NCI-H2029 (cell line): ENCODE measurements at regions not wholly inside any gene's neighbourhood (a gene's known extent, or its start where the extent isn't known, plus 50 kb on each side); places are given as distances from the start of the nearest gene placed in this dataset.

ENCODE experiments used
- DNase-seq: peaks from one replicate; lab custom pipeline; 2025; lab: John Stamatoyannopoulos, UW

DNA sequence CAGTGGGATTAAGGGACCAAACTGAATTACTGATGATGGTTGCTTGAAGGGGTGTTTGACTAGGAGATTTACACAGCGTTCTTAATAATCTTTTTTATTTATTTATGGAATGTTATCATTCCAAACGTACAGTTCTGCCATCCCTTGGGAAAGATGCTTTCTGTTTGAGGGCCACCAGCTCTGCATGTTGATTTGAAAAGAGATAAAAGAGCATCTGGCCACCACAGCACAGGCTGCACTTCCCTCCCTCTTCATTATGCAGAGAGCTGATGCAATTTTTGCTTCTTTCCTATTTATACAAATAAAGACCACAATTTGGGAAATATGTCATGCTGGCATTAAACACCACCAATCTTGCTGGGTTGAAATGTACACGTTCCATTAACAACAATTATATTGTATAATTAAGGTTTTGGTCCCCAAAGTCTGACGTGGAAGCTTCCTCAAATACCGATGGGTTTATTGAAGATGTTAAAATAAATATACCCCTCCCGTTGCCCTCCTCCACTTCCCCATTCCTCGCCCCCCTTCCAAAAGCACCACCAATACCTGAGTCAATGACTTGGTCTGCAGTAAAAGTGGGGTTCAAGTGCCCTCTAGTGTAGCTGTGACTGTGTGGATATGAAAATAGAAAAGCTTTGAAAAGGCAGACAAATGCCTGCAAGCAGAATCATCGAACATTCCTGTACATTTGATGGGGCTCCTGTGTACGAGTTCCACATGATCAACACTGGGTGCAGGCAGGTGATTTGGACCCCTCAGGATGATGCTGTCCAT is 211.9 kb downstream of the HRH4 start:
- DNase-seq: no peak

DNA sequence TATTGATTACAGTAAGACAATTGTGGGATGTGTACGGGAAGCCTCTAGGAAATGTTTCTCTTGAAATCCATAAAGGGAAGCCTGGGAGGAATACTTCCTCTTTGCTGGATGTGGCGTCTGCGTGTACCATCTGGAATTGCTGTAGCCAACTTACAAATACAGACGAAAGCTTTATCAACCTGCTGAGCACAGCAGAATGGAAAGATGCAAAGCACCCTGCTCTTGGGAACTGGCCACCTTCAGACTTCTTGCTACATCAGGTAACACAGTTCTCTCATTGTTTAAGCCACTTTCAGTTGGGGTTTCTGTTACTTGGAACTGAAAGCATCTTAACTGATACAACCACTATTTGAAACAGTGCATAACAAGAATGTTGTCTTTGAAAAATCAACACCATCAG is 213.8 kb downstream of the HRH4 start:
- DNase-seq: no peak

GRCh38 chr18:24674605-24675004 is 214.2 kb downstream of the HRH4 start:
- no peak for DNase-seq

- no peak for DNase-seq
Measured at GRCh38 chr18:24677011-24677410, 216.6 kb downstream of the HRH4 start.

- no peak for DNase-seq
Measured at GRCh38 chr18:24678107-24678506, 217.7 kb downstream of the HRH4 start.

DNA sequence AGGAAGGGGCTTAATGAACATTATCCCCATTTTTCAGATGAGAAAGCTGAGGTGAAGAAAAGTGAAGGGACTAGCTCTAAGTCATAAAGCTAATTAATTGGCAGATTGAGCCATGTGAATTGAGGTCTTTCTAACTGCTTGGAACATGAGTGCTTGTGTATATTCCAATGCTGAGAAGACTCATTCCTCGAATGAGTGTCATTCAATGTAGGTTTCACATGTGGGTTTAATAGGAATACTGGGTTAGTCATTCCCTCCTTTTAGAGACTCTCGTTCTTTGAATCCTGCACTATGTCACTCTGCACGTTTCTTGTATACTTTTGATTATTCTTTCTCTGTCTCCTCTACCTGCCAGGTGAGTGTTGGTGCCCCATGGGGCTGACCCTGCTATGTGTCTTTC is 218.2 kb downstream of the HRH4 start:
- no peak for DNase-seq

- no peak for DNase-seq
Measured at GRCh38 chr18:24679062-24679461, 218.6 kb downstream of the HRH4 start.

DNA sequence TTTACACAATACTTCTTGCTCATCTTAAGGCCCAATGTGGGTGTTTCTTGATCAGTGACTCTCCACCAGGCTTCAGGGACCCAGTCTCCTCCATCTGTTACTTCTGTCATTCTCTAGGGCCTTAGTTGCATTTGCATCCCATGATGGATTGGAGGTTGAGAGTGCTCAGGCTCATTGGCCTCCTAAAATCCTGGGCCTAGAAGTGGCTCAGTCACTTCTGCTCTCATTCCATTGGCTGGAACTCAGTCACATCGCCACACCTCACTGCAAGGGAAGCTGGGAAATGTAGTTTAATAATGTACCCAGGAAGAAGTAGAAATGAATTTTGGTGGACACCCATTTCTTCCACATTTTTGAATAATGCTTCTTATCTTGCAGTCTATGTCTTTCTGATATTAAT is 223.5 kb downstream of the HRH4 start:
- DNase-seq: no peak

GRCh38 chr18:24685254-24685959 is 225.0 kb downstream of the HRH4 start:
- DNase-seq: no peak

DNA sequence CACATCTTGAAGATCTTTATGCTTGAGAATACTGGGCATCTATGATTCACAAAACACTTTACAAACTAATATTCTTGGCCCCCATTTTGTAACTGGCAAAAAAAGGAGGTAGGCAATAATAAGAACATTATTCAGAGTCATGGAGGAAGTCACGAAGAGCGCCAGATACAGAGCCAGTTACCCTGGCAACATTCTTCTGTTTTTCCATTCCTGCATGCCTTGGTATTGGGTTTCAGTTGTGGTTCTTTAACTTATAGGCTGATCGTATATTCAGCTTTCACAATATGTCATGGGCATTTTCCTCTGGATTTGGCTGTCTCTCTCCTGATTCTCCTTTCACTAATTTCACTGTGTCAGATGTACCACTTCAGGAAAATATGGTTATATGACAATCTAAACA is 234.7 kb downstream of the HRH4 start:
- DNase-seq: no peak

GRCh38 chr18:24702001-24702515 is 241.6 kb downstream of the HRH4 start:
- no peak for DNase-seq

- DNase-seq: no peak
Measured at GRCh38 chr18:24703316-24703715, 242.9 kb downstream of the HRH4 start.

GRCh38 chr18:24704946-24705630 is 244.7 kb downstream of the HRH4 start:
- no peak for DNase-seq

GRCh38 chr18:24710474-24710873 is 250.0 kb downstream of the HRH4 start:
- no peak for DNase-seq

DNA sequence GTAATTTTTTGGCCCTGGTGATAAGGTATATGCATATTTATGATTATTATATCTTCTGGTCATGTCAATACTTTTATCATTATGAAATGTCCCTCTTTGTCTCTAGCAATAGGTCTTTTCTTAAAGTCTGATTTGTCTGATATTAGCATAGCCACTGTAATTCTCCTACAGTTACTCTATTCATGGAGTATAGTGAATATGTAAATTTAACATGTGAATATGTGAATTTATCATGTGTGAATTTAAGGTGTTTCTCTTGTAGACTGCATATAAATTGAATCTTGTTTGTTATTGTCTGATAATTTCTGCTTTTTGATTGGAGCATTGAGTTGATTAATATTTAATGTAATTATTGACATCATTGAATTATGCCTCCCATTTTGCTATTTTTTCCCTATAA is 259.4 kb downstream of the HRH4 start:
- no peak for DNase-seq

- DNase-seq: no peak
Measured at GRCh38 chr18:24721388-24721787, 261.0 kb downstream of the HRH4 start.

DNA sequence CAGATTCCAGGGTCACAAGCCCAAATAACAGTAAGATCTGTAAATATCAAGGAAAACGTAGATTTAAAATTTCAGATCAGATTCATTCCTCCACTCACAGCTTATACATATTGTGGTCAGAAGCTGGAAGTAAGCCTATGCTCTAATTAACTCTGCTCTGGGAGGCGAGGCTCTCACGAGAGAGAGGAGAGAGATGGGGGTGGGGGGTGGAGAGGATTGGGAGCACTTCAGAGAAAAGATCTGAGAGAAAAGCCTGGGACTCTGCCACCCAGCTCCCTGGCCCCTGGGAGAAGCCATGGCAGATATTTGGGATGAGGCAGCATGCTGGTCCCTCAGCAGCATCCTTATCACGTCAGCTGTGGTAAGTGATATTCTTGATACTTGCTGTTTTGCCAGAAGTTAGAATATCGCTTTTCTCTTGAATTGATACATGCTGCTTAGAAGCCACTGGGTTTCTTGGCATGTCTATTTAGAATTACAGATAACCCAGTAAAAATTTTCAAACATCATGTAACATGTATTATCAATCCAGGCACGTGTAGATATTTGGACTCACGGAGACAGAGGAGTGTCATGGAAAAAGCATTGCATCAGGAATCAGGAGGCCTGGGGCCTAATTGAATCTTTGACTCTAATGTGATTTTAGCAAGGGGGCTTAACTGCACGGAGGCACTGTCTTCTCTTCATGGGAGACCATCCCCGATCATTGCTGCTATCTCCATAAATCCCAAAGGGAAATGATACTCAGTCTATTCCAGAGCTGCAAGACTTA is 265.4 kb downstream of the HRH4 start:
- no peak for DNase-seq

GRCh38 chr18:24726727-24727492 is 266.5 kb downstream of the HRH4 start:
- peak; percentile 14 for DNase-seq

GRCh38 chr18:24727685-24728084 is 267.2 kb downstream of the HRH4 start:
- no peak for DNase-seq

DNA sequence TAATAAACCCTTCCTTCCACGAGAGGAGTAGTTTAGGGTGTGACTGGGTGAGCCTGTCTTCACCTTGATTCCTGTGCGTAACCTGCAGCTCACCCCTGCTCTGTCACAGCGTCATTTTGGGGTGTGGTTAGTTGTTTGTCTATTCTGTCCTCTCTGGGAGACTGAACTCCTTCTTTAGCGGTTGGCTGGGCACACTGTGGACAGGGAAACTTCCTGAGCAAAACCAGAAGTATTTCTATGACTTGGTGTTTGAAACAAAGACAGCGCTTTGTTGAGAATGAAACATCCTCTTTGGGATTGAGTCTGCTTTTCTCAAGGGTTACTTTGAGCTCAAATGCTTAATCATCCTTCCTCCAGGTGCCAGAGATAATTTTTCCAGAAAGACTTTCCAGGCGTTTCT is 270.7 kb downstream of the HRH4 start:
- no peak for DNase-seq

GRCh38 chr18:24731981-24732380 is 271.5 kb downstream of the HRH4 start:
- no peak for DNase-seq
